HG03442 (cell line): ENCODE measurements at regions not wholly inside any gene's neighbourhood (a gene's known extent, or its start where the extent isn't known, plus 50 kb on each side); places are given as distances from the start of the nearest gene placed in this dataset.

Experiments used
- ATAC-seq: cut with Tn5 transposase; IDR thresholded peaks from one replicate; pipeline ENCODE4 v1.9.1; 2021; ENCODE audit warnings: mild to moderate bottlenecking, moderate library complexity; ENCODE audit not compliant: unreplicated experiment

DNA sequence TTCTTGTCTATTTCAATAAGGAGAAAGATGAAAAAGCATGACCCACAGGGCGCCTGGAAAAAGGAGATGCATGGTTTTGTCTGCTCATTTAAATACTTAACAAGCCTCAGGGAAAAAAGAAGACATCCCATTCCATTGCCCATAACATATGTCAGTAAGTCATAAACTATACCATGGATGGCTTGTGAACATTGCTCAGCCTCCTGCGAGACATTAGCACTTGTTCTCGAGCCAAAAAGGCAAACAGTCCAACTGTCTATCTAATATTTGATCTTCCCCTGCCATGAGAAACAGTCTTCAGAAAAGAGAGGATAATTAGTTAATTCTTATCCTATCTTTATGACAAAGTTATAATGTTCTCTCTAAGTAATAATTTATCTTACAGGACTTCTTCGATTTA, 527.4 kb downstream of the HACE1 start:
- no peak for ATAC-seq

DNA sequence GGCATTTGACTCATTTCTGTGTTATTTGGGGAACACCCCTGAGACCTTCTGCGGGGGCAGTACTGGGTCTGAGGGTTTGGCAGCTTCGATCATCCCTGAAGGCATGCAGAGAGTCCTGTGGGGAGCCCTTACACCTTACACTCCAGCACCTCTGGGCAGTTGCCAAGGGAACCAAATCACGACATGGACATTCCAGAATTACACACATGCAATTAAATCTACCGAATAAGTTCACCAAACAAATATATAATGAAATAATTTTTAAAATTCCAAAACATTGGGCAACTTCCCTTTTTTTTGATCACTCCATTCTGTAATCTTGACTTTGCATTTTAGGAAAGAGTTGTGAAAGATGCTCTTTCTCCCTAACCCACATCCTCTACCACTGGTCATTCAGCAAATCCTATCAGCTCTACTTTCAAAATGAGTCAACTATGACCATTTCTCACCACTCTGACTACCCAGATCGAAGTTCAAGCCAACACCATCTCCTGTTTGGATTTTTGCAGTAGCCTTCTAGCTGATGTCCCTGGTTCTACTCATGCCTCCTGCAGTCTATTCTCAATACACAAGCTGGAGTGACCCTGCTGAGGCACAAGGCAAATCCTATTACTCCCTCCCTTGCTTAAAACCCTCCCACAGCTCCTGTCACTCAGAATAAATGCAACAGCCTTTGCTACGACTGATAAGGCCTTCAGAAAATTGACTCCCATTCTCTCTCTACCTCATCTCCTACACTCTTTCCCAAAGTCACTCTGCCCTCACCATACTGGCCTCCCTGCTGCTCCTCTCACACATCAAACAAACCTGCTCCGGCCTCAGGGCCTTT, 533.3 kb downstream of the HACE1 start:
- ATAC-seq, result peak; percentile 75

DNA sequence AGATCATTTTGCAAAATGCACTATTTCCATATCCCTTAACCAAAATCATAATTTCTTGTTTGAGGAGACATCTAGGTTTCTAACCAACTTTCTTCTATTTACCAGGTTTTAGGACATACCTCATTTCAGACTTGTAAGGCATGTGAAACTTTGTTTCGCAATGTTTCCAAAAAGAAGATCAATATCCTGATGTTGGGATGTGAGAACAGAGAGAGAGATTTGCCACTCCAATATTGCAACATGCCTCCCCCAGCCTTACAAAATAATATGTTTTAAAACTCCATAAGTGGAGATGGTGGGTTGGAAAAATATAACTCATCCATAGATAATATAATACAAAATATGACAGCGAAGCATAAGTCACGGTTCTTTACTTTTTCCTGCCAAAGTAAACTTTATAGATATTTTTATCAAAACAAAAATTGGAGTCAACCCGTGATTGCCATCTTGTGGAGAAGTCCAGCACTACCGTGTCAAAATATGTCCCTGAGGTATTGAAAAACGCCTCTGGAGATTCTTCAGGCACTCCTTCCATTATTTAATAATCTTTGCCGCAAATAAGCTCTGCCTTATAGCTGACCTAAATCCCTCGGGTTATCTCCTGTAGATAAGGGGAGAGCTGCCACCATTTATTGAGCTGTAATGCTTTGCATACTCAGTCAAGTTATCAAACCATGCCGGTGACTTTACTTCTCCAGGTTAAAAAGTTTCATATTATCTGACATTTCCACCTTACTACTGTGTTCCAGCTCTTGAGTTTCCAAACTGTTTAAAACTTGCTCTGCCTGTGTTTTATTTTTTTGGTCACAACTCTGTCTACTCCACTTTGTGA, 534.2 kb downstream of the HACE1 start:
- peak; percentile 17 for ATAC-seq

DNA sequence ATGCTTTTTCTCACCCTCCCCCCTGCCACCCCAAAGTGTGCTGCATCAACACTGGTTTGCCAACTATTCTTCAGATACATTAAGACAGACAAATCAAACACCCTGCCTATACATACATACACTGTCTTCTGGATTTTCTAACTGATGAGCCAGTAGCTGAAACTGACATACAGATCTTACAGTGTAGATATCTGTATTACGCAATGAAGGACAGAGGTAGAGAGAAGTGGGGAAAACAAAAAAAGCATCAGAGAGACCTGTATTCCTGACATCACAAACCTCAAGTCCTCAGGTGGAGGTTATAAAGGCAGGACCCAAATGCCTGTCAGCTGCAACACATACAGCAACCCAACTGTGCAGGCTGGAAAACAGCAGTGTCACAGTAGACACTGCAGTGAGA, 535.4 kb downstream of the HACE1 start:
- no peak for ATAC-seq

DNA sequence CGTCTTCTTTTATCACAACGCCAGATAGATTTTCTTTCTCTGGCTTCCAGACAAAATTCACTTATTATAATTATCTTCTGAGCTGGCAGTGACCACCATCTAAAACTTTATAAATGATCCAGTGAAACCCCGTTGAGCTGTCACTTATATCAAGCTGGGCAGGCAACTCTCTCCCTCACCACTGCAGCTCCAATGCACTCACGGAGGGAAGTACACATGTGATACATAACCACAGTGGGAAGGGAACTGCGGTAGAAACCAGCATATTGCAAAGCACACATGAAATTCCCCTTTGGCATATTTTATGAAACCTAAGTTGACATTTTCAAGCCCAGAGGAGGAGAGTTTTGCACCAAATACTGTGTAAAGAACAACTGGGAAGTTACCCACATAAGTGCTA, 536.9 kb downstream of the HACE1 start:
- no peak for ATAC-seq

DNA sequence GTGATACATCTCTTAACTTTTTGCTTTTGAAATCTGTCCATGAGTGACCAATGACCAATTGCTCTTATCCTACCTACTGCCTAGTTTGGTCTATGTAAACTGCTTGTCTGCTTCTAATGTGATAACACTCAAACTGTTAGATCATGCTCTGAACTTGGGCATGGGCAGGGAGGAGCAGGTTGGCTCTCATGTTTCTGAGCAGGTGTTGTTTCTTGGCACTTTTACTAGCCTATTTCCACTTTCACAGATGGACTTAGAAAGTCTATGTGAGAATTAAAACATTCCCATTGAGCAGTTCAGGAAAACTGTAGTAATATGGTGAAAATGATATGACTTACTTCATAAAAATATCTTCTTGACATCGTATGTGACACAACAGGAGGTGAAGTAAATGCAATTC, 538.4 kb downstream of the HACE1 start:
- ATAC-seq, result no peak

DNA sequence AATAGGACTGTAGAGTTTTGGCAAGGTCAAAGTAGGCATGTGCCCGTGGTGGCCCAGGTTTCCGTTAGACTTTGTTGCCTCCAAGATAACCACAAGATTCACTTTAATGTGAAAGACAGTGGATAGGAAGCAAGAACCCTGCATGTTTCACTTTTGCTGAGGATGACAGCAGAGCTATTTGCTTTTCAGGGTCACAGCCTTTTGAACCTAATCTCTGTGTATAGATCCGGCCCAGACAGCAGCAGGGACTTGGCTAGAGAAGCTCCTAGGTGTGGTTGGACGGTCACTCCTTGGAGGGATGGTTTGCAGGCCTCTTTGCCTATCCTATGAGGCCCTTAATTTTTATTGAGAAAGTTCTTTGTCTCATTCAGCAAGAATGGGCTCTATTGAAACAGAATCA, 538.8 kb downstream of the HACE1 start:
- ATAC-seq, result no peak

DNA sequence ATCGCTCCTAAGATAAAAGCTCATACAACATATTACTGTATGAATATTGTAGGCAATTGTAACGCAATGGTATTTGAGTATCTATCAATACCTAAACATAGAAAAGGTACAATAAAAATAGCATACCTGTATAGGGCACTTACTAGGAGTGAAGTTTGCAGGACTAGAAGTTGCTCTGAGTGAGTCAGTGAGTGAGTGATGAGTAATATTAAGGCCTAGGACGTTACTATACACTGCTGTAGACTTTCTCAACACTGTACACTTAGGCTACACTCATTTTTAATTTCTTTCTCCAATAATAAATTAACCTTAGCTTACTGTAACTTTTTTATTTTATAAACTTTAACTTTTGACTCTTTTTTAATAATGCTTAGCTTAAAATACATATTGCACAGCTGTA, 546.9 kb downstream of the HACE1 start:
- no peak for ATAC-seq

DNA sequence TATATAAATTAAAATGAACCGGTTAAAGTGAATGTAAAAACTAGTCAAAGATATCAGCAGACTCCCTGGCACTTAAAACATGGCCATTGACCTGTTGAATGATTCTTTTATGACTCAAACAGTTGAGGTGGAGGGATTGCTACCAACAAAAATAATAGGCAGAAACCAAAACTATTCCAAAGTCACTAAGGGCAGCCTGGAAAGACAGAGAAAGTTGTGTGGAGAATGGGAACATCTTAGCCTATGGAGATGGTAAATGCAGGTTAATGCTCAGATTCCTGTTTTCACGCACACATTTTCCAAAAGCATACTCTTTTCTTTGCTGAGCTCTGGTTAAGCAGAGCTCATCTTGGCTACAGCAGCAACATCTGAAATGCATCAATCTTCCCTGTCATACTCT, 553.5 kb downstream of the HACE1 start:
- no peak for ATAC-seq

DNA sequence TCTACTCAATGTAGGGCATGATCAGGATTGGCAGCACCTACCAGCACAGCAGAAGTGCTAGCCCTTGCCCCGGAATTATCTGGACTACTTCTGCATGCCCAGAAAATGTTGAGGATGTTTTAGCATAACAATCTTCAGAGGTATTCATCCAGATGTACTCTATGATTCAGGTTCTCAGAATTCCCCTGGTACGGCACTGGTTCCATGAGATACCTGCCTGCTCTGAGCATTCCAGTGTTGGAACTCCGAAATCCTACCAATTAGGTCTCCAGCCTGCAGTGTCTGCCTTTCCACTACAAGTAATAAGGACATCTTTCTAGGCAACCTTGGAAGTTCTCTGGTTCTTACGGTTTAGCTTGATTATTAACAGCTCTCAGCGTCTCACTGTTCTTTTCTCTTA, 554.5 kb downstream of the HACE1 start:
- ATAC-seq, result no peak

DNA sequence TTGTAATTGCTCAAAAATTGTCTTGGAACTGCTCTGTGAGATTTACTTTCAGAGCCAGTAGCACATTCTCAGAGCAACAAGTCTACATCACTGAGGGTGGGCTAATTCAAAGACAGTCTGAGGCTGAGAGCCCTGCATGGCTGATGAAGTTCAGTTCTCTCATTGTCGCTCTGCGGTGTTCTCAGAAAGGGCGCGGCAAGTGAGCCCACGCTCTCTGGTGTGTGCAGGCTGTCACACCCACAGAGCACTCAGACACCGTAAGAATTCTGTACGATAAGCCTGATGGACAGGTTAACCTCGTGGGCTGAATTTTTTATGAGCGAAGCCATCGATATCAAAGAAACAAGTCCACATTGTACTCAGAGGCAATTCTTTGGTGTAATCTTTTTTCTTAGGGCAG, 557.8 kb downstream of the HACE1 start:
- ATAC-seq, result no peak

DNA sequence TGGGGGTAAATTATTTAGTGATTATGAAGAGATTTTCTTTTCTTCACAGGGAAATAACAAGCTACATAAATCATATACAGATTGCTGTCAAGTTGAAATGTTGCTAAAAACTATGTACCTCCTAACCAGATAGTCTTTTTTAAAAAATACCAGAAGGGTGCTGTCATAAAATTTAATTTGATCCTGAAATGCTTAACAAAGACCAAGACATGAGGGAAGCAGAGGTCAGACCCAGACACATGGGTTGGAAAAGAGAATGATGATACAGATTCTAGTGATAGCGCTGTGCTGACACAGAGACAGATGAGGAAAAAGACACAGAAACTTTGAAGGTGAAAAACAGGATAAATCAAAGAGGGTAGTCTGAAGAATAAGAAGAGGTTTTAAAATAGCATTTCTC, 573.1 kb downstream of the HACE1 start:
- ATAC-seq, result no peak

DNA sequence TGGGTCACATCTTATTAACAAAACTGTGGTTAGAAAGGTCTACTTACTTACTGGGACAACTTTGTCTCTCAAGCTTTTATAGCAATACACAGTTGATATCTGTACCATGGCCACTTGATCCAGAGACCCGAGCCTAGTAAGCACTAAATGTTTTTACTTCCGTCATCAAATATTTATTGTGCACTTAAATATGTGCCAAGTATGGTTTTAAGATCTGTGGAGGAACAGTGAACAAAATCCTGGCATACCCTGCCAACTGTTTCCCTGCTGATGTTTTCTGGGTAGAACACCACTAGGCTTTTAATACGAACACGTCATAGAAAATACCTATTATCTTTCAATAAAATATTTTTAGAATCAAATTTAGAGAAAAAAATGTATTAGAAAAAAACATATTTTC, 574.8 kb downstream of the HACE1 start:
- no peak for ATAC-seq

DNA sequence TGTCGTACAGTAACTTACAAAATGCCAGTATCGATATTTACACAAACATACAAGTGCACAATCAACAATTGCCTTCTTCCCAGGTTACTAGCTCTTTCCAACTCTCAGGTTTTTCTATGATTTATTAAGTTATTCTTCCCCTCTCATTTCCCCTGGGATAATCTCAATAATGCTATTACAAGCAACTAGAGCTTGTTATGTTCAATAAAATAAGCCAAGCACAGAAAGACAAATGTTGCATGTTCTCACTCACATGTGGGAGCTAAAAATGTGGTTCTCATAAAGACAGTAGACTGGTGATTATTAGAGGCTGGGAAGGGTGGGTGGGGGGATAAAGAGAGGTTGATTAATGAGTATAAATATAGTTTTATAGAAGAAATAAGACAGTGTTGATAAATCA, 577.1 kb downstream of the HACE1 start:
- ATAC-seq, result no peak

DNA sequence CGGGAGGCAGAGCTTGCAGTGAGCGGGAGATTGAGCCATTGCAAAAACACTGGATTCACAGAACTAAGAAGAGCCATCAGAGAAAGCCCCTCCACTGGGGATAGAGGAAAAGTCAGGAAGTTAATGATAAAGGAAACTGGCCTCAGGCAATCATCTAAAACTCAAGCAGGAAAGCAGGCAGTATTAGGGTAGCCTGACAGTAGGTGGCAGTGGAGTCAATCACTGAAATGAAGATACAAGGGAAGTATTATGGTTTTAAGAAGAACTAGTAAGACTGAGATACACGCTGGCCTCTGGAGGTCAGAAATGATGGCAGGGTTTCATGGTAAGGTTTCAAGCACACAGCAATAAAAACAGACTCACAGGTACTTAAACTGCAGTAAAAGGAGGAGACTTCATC, 578.3 kb downstream of the HACE1 start:
- no peak for ATAC-seq

DNA sequence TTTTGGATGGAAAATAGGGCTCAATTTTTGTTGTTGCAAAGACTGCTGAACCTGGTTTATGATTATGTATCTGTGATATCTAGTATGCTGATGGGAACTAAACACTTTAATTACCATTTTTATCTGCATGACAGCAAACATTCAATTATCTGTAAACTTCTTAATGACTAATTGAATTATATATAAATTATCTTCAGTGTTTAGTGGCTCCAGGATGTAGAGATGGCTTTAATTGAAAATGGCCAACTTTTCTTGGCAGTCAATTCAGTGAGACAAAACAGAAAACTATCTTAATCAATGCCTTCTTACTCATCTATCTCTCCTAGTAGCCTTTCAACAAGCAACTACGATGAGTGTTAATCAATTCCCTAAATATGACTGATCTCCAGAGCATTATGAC, 591.3 kb downstream of the HACE1 start:
- no peak for ATAC-seq

DNA sequence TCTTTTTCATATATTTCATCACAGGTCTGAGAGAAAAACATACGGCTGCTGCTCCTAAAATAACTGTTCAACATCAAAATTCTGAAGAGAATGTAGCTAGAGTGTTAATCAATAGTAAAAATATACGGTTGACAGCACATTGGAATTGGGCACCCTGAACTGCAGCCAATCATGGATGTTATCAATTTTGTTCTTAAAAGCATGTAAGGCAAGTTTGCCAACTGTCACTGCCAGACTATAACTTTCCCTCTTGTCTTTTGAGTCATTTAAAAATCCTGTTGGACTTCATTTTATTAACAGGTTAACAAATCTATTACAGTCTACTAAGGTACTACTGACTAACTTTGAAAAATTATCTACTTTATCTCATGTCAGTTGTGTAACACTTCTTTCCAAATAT, 592.8 kb downstream of the HACE1 start:
- ATAC-seq, result no peak

DNA sequence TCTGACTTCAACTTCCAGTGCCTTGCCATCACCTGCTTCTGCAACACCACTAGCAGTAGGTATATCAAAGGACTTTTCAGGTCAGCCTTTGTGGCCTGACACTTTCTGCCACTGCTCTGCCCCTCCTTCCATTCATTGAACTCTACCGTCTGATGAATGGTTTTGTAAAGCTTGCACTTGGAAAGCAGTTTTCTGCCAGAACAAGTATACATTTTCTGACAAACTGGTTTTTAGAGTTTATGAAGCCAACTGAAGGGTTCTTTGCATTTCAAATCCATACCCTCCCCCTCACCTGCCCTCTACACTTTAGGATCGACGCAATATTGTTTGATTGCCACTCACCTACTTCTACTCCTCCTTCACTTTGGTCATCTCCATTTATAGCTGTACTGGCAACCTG, 603.1 kb downstream of the HACE1 start:
- ATAC-seq, result no peak

DNA sequence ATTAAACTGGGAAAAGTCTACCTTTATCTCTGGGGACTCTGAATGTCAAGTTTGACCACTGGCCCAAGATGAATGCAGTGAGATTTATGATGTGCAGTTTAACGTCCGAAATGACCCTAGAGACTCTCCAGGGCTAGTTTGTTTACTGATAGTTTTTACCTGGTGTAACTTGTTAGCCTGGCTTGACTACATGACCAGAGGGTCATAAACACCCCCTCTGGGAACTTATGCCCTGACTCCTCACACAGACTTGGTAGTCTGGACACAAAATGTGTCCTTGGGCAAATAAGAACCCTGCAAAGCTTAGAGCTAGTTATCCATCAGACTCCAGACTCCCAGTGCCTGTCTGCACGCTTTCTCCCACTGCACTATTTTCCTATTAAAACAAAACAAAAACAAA, 606.5 kb downstream of the HACE1 start:
- ATAC-seq, result no peak

DNA sequence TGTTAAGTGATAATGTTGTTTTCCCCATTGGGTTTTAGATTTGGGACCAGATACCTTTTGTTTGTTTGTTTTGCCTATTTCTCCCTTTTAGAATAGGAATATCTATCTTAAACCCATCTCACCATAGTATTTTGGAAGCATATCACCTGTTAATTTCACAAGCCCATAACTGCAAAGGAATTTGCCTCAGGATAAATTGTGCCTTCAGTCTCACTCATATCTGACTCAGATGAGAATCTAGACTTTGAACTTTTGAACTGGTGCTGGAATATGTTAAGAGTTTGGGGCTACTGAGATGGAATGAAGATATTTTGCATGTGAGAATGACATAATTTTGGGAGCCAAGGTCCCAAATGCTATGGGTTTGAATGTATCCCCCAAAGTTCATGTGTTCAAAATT, 607.4 kb downstream of the HACE1 start:
- no peak for ATAC-seq

DNA sequence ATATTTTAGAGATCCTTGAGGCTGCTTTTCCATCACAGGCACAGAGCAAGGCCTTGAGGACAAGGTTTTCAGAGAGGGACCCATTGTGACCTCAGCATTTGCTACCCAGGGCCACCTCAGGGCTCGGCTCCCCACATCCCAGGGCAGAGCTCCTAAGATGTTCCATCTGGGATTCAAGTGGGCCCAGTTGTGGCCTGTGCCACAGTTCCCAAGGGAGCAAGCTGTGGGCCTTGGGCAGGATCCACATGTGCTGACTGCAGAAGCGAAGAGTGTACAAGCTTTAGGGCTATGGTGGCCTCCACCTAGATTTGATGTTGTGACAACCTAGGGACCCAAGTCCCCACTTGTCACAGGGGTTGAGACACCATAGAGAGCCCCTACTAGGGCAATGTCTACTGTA, 608.1 kb downstream of the HACE1 start:
- ATAC-seq, result no peak

DNA sequence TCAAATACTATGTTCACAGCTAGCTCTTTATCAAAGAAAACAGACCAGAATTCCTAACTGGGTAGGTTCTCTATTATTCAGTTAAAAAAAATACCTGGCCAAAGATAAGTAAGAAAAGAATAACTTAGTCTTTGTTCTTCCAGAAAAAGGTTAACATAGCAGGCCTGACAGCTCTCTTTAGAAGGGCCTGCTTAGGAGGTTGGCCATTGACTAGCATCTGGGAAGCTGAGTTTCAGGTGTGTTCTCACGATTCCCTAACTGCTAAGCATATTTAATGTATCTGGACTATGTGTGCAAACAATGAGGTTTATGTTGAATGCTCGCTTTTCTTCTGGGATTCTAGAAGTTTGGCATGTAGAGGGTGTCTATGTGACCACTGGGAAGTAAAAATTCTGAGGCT, 618.9 kb downstream of the HACE1 start:
- ATAC-seq, result no peak
